Thoracic aorta (tissue), 2 donors: ENCODE measurements at regions not wholly inside any gene's neighbourhood (a gene's known extent, or its start where the extent isn't known, plus 50 kb on each side); places are given as distances from the start of the nearest gene placed in this dataset.
"Not testable (repeated sequence)": the region's sequence is repeated elsewhere in the genome, so short reads cannot be mapped to it uniquely, and the experiment has no call there.

ENCODE experiments used
- ATAC-seq: fragments of 150-250 bp; one replicate; pipeline ENCODE4 v1.8.0; 2017; ENCODE audit warnings: low read depth; ENCODE audit not compliant: insufficient number of reproducible peaks, low FRiP score
- DNase-seq: peaks from one replicate; pipeline ENCODE4 v3.0.0-alpha.2; 2020; ENCODE audit warnings: low spot score
- H3K27ac ChIP-seq, 2 donors: fragments of 200-600 bp; sonication (generic); 1 replicate in 1 of 2; 2 replicates in 1 of 2; pipeline ENCODE4 v1.5.1; 2016; ENCODE audit warnings: mild to moderate bottlenecking in 2 of 2, moderate library complexity in 2 of 2
- H3K27me3 ChIP-seq: fragments of 200-600 bp; sonication (generic); replicated peaks from 2 replicates; pipeline ENCODE4 v1.6.0; 2016; ENCODE audit warnings: mild to moderate bottlenecking; ENCODE audit not compliant: insufficient read depth
- H3K36me3 ChIP-seq: fragments of 200-600 bp; sonication (generic); one replicate; pipeline ENCODE4 v1.5.1; 2016
- H3K4me1 ChIP-seq, 2 donors: fragments of 200-600 bp; sonication (generic); 1 replicate in 1 of 2; 2 replicates in 1 of 2; pipeline versions ENCODE4 v1.5.1 to v1.6.0; 2016; ENCODE audit warnings: low read depth in 2 of 2, mild to moderate bottlenecking in 1 of 2; ENCODE audit not compliant: control insufficient read depth in 1 of 2
- H3K4me3 ChIP-seq: fragments of 200-600 bp; sonication (generic); 2 replicates; pipeline ENCODE4 v1.5.1; 2016; ENCODE audit warnings: mild to moderate bottlenecking
- H3K9me3 ChIP-seq: fragments of 200-600 bp; sonication (generic); 2 replicates; pipeline ENCODE4 v1.5.1; 2016
- CTCF ChIP-seq: fragments of 200-600 bp; sonication (generic); IDR thresholded peaks from one replicate; pipeline ENCODE4 v1.5.1; 2019; ENCODE audit warnings: antibody characterized with exemption

GRCh38 chr9:102714184-102714583, 280.9 kb upstream of the CYLC2 start:
- ATAC-seq (no peak), DNase-seq (no peak)
- Histone ChIP-seq H3K4me1 (no peaks in the 10 kb centered on the region), H3K27ac (no peak overlapping the region), H3K36me3 (no peaks in the 10 kb centered on the region), H3K9me3 (no peaks in the 10 kb centered on the region), H3K27me3 (no peaks in the 10 kb centered on the region), H3K4me3 (no peak overlapping the region)
- no peak for TF ChIP-seq CTCF

- not testable (repeated sequence) for H3K4me3 ChIP-seq, H3K27ac ChIP-seq, DNase-seq, ATAC-seq, H3K27me3 ChIP-seq, H3K36me3 ChIP-seq, H3K9me3 ChIP-seq, H3K4me1 ChIP-seq
Observed at GRCh38 chr9:102712910-102713309, 282.2 kb upstream of the CYLC2 start.

- Histone ChIP-seq H3K4me3 (no peak overlapping the region), H3K36me3 (no peaks in the 10 kb centered on the region), H3K4me1 (no peaks in the 10 kb centered on the region), H3K9me3 (no peaks in the 10 kb centered on the region), H3K27me3 (no peaks in the 10 kb centered on the region), H3K27ac (no peak overlapping the region)
- DNase-seq, result no peak
- ATAC-seq, result no peak
- TF ChIP-seq CTCF, result no peak
Observed at GRCh38 chr9:102700936-102701335, 294.2 kb upstream of the CYLC2 start.

GRCh38 chr9:102669220-102669619, 325.9 kb upstream of the CYLC2 start:
- DNase-seq (no peak), ATAC-seq (no peak)
- no peak for TF ChIP-seq CTCF
- H3K9me3 ChIP-seq, result no peaks in the 10 kb centered on the region
- no peak overlapping the region for H3K4me3 ChIP-seq
- H3K4me1 ChIP-seq, result no peaks in the 10 kb centered on the region
- H3K27ac ChIP-seq, result no peak overlapping the region
- H3K27me3 ChIP-seq, result no peaks in the 10 kb centered on the region
- H3K36me3 ChIP-seq, result no peaks in the 10 kb centered on the region

GRCh38 chr9:102652471-102652870, 342.7 kb upstream of the CYLC2 start:
- Histone ChIP-seq H3K27ac (no peak overlapping the region), H3K36me3 (no peaks in the 10 kb centered on the region), H3K4me3 (no peak overlapping the region), H3K4me1 (no peaks in the 10 kb centered on the region), H3K9me3 (no peaks in the 10 kb centered on the region), H3K27me3 (no peaks in the 10 kb centered on the region)
- no peak for DNase-seq
- TF ChIP-seq CTCF, result no peak
- ATAC-seq, result no peak

GRCh38 chr9:102650896-102651295, 344.2 kb upstream of the CYLC2 start:
- ATAC-seq, result no peak
- Histone ChIP-seq H3K4me3 (no peak overlapping the region), H3K36me3 (no peaks in the 10 kb centered on the region), H3K27me3 (no peaks in the 10 kb centered on the region), H3K27ac (no peak overlapping the region), H3K9me3 (no peaks in the 10 kb centered on the region), H3K4me1 (no peaks in the 10 kb centered on the region)
- no peak for DNase-seq
- TF ChIP-seq CTCF, result no peak
